HCT116 (cell line): ENCODE measurements at regions not wholly inside any gene's neighbourhood (a gene's known extent, or its start where the extent isn't known, plus 50 kb on each side); places are given as distances from the start of the nearest gene placed in this dataset.

Experiments used
- ATAC-seq: fragments of 200-7000 bp; cut with Tn5 transposase; 2 replicates; pipeline ENCODE4 v1.9.1; 2020; ENCODE audit warnings: mild to moderate bottlenecking, moderate library complexity
- BruUV-seq: library from RNA; stranded (reverse); fragments of 400-500 nt; replicated peaks from 2 replicates; lab custom pipeline; 2021; lab: Mats Ljungman, UMichigan
- CTCF ChIA-PET: fragments of 300-600 bp; sonication (Branson Sonifier 250); formaldehyde crosslinking; loops from one replicate; lab custom pipeline; 2021; ENCODE audit warnings: antibody characterized with exemption; lab: Charles Lee
- POLR2A ChIA-PET: fragments of 300-600, 350-600 bp; sonication (Branson Sonifier 250); formaldehyde crosslinking; loops from one replicate; lab custom pipeline; 2021; ENCODE audit warnings: antibody characterized with exemption; lab: Charles Lee
- RAD21 ChIA-PET, 2 experiments: fragments of 300-600 bp; sonication (Branson Sonifier 250); formaldehyde crosslinking; loops; one replicate each; lab custom pipeline; 2023; ENCODE audit warnings: low total read pairs in 2 of 2; ENCODE audit not compliant: uncharacterized antibody in 2 of 2, unreplicated experiment in 2 of 2, low non-redundant PET in 1 of 2; lab: Charles Lee
- DNase-seq: peaks from one replicate; pipeline ENCODE4 v3.0.0-alpha.2; 2010; ENCODE audit warnings: low read depth, low spot score
- H2AFZ ChIP-seq: fragments of 200-600 bp; shearing (Covaris generic), sonication (generic); 2 replicates; pipeline ENCODE4 v1.6.1; 2017; ENCODE audit warnings: low read depth, mixed run types, mixed read lengths, antibody characterized with exemption, low read length; ENCODE audit not compliant: poor library complexity, severe bottlenecking
- H3K27ac ChIP-seq: 2 replicates; pipeline ENCODE4 v1.5.1; 2012; ENCODE audit warnings: low read depth, low read length
- H3K27me3 ChIP-seq: fragments of 200-600 bp; sonication (generic); 2 replicates; pipeline ENCODE4 v1.6.1; 2016; ENCODE audit warnings: mixed run types, low read length, mixed read lengths; ENCODE audit not compliant: insufficient read depth
- H3K36me3 ChIP-seq, 2 experiments: fragments of 200-500 bp in 1 of 2; fragments of 200-600 bp in 1 of 2; sonication (Bioruptor generic) in 1 of 2; sonication (generic) in 1 of 2; 2 replicates each; pipeline versions ENCODE4 v1.5.1 to v1.6.1; 2014 to 2016; ENCODE audit warnings: low read length in 2 of 2, inconsistent platforms in 1 of 2, mixed read lengths in 1 of 2, mixed run types in 1 of 2; ENCODE audit not compliant: insufficient read depth in 2 of 2, control insufficient read depth in 1 of 2
- H3K4me1 ChIP-seq, 2 experiments: fragments of 200-600 bp in 1 of 2; sonication (generic) in 1 of 2; 2 replicates each; pipeline versions ENCODE4 v1.5.1 to v1.6.1; 2012 to 2017; ENCODE audit warnings: low read length in 2 of 2, inconsistent platforms in 1 of 2, mild to moderate bottlenecking in 1 of 2, mixed read lengths in 1 of 2, mixed run types in 1 of 2, moderate library complexity in 1 of 2; ENCODE audit not compliant: insufficient read depth in 2 of 2, control insufficient read depth in 1 of 2
- H3K4me2 ChIP-seq: fragments of 200-600 bp; sonication (generic); 2 replicates; pipeline ENCODE4 v1.6.1; 2017; ENCODE audit warnings: mixed run types, low read length, mixed read lengths
- H3K4me3 ChIP-seq, 2 experiments: fragments of 200-600 bp in 1 of 2; sonication (generic) in 1 of 2; replicated peaks in 1 of 2; 2 replicates each; pipeline ENCODE4 v1.5.1; 2011 to 2016; ENCODE audit warnings: low read length in 2 of 2, control low read depth in 1 of 2, low read depth in 1 of 2, mild to moderate bottlenecking in 1 of 2, mixed read lengths in 1 of 2, mixed run types in 1 of 2
- H3K79me2 ChIP-seq: fragments of 200-600 bp; sonication (generic); 2 replicates; pipeline ENCODE4 v1.6.1; 2017; ENCODE audit warnings: mild to moderate bottlenecking, mixed run types, low read length, moderate library complexity, mixed read lengths; ENCODE audit not compliant: insufficient read depth
- H3K9ac ChIP-seq: fragments of 200-600 bp; sonication (generic); 2 replicates; pipeline ENCODE4 v1.6.1; 2016; ENCODE audit warnings: low read length, mixed read lengths
- H3K9me2 ChIP-seq: fragments of 200-600 bp; sonication (generic), shearing (Covaris generic); 2 replicates; pipeline ENCODE4 v1.6.1; 2017; ENCODE audit warnings: mixed run types, mild to moderate bottlenecking, moderate library complexity; ENCODE audit not compliant: insufficient read depth
- H3K9me3 ChIP-seq, 2 experiments: fragments of 200-500 bp in 1 of 2; fragments of 200-600 bp in 1 of 2; sonication (Bioruptor generic) in 1 of 2; sonication (generic) in 1 of 2; 2 replicates each; pipeline ENCODE4 v1.6.1; 2014 to 2017; ENCODE audit warnings: low read length in 2 of 2, mixed read lengths in 2 of 2, inconsistent platforms in 1 of 2, low read depth in 1 of 2, mild to moderate bottlenecking in 1 of 2, mixed run types in 1 of 2, moderate library complexity in 1 of 2; ENCODE audit not compliant: control insufficient read depth in 1 of 2, insufficient read depth in 1 of 2
- H4K20me1 ChIP-seq: fragments of 200-600 bp; sonication (generic), shearing (Covaris generic); 2 replicates; pipeline ENCODE4 v1.6.1; 2017; ENCODE audit warnings: mixed run types, mild to moderate bottlenecking, moderate library complexity; ENCODE audit not compliant: insufficient read depth
- EZH2phosphoT487 ChIP-seq: fragments of 200-600 bp; IDR thresholded peaks from 2 replicates; pipeline ENCODE4 v1.6.1; 2018; ENCODE audit warnings: antibody characterized with exemption, borderline replicate concordance
- FOSL1 ChIP-seq: IDR thresholded peaks from 2 replicates; pipeline ENCODE4 v1.6.1; 2012; ENCODE audit warnings: low read depth
- SP1 ChIP-seq: IDR thresholded peaks from 2 replicates; pipeline ENCODE4 v1.6.1; 2012; ENCODE audit warnings: low read depth
- YY1 ChIP-seq: IDR thresholded peaks from 2 replicates; pipeline ENCODE4 v1.6.1; 2011; ENCODE audit warnings: low read length, low read depth, moderate library complexity, mild to moderate bottlenecking; ENCODE audit not compliant: insufficient replicate concordance; ENCODE audit errors: extremely low read depth
- intact Hi-C: fragments of 100-400 bp; cut with micrococcal nuclease; formaldehyde crosslinking; loops from 2 replicates; pipeline ENCODE4 v1.10.0; 2022
- TF ChIP-seq, protein P1 (sequence below), 3 experiments: fragments of 200-600 bp in 1 of 3; sonication (generic) in 1 of 3; IDR thresholded peaks in 2 of 3; conservative IDR thresholded peaks in 1 of 3; 2 replicates each; pipeline ENCODE4 v1.5.1; 2012 to 2017; ENCODE audit warnings: low read depth in 2 of 3, low read length in 2 of 3, antibody characterized with exemption in 1 of 3, borderline replicate concordance in 1 of 3, control low read depth in 1 of 3, mild to moderate bottlenecking in 1 of 3, mixed read lengths in 1 of 3, mixed run types in 1 of 3, moderate library complexity in 1 of 3; ENCODE audit not compliant: insufficient read depth in 1 of 3
- TF ChIP-seq, protein P2 (sequence below): IDR thresholded peaks from 2 replicates; pipeline ENCODE4 v1.6.1; 2011; ENCODE audit warnings: mild to moderate bottlenecking, low read length, moderate library complexity; ENCODE audit not compliant: insufficient replicate concordance; ENCODE audit errors: extremely low read depth

DNA sequence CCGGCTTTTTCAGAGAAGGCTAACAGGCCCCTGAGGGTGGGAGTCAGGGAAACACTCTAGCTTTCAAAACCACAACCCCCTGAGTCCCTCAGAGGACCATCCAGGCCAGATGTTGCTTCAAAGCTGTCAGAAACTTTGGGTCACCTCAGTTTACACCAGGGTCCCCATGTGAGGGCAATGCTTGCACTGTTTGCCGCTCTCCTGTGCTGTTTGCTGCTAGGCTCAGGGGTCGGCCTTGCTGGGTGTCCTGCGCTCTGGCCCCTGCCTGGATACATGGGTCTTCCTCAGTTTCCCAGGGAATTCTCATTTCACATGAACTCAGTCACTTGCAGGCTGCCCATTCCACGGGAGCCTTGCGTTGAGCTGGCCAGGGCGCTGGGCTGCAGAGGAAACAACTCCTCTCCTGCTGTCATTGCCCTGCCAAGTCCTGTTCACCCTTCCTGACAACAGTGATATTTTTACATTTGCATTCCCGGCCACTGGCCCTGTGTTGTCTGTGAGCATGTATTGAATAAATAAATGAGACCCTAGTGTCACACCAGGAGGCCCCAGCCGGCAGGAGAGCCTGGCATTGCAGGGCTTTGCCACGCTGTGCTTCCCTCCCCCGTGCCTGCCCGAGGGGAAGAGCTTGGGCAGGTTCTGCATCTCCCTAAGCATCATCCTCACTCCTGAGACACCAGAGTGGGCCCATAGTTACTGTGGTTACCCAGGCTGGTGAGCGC is 73.2 kb upstream of the RAB6C start:
- no peak overlapping the region for H2AFZ ChIP-seq
- no peaks in the 10 kb centered on the region for H3K27me3 ChIP-seq
- TF ChIP-seq, protein P1, sequence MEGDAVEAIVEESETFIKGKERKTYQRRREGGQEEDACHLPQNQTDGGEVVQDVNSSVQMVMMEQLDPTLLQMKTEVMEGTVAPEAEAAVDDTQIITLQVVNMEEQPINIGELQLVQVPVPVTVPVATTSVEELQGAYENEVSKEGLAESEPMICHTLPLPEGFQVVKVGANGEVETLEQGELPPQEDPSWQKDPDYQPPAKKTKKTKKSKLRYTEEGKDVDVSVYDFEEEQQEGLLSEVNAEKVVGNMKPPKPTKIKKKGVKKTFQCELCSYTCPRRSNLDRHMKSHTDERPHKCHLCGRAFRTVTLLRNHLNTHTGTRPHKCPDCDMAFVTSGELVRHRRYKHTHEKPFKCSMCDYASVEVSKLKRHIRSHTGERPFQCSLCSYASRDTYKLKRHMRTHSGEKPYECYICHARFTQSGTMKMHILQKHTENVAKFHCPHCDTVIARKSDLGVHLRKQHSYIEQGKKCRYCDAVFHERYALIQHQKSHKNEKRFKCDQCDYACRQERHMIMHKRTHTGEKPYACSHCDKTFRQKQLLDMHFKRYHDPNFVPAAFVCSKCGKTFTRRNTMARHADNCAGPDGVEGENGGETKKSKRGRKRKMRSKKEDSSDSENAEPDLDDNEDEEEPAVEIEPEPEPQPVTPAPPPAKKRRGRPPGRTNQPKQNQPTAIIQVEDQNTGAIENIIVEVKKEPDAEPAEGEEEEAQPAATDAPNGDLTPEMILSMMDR (IDR thresholded peaks at IDR 0.05 in 2 of 3, conservative IDR thresholded peaks at IDR 0.05 in 1 of 3; ENCODE audit: borderline replicate concordance in 1 of 3, insufficient read depth in 1 of 3, low read depth in 2 of 3, low read length in 2 of 3): no peak
- TF ChIP-seq FOSL1 (no peak), YY1 (no peak), SP1 (no peak), EZH2phosphoT487 (no peak)
- TF ChIP-seq, protein P2, sequence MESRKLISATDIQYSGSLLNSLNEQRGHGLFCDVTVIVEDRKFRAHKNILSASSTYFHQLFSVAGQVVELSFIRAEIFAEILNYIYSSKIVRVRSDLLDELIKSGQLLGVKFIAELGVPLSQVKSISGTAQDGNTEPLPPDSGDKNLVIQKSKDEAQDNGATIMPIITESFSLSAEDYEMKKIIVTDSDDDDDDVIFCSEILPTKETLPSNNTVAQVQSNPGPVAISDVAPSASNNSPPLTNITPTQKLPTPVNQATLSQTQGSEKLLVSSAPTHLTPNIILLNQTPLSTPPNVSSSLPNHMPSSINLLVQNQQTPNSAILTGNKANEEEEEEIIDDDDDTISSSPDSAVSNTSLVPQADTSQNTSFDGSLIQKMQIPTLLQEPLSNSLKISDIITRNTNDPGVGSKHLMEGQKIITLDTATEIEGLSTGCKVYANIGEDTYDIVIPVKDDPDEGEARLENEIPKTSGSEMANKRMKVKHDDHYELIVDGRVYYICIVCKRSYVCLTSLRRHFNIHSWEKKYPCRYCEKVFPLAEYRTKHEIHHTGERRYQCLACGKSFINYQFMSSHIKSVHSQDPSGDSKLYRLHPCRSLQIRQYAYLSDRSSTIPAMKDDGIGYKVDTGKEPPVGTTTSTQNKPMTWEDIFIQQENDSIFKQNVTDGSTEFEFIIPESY: no peak
- CTCF ChIA-PET: no interaction called here
- H3K9me2 ChIP-seq: no peaks in the 10 kb centered on the region
- no TSS peak for BruUV-seq
- no peaks in the 10 kb centered on the region for H4K20me1 ChIP-seq
- intact Hi-C loops: no loop called here
- POLR2A ChIA-PET: no interaction called here
- no peak overlapping the region for H3K4me2 ChIP-seq
- H3K36me3 ChIP-seq: no peaks in the 10 kb centered on the region
- no peak for ATAC-seq
- H3K79me2 ChIP-seq: no peaks in the 10 kb centered on the region
- H3K9ac ChIP-seq: no peak overlapping the region
- no peak overlapping the region for H3K4me3 ChIP-seq
- H3K4me1 ChIP-seq: no peaks in the 10 kb centered on the region
- RAD21 ChIA-PET: no interaction called here
- DNase-seq: no peak
- no peaks in the 10 kb centered on the region for H3K9me3 ChIP-seq
- no peak overlapping the region for H3K27ac ChIP-seq
